HG03025 (cell line): ENCODE measurements at regions not wholly inside any gene's neighbourhood (a gene's known extent, or its start where the extent isn't known, plus 50 kb on each side); places are given as distances from the start of the nearest gene placed in this dataset.
"Not testable (repeated sequence)": the region's sequence is repeated elsewhere in the genome, so short reads cannot be mapped to it uniquely, and the experiment has no call there.

Experiments used
- ATAC-seq: cut with Tn5 transposase; IDR thresholded peaks from one replicate; pipeline ENCODE4 v1.9.1; 2021; ENCODE audit warnings: mild to moderate bottlenecking, moderate library complexity; ENCODE audit not compliant: unreplicated experiment, low FRiP score

DNA sequence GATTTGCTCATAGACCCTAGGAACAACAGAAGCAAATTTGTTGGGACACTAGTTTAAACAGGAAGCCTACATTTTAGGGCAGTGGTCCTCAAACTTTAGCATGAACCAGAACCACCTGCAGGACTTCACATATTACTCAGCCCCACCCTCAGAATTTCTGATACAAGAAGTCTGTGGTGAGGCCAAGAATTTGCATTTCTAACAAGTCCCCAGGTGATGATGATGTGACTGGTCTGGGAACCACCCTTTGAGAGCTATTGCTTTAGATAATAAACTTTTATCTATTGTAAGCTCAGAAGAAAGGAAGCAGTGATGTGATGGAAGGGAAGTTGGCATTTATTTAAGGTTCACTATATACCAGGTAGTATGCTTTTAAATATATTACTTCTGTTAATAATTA, 194.0 kb downstream of the FAM181B start:
- no peak for ATAC-seq

DNA sequence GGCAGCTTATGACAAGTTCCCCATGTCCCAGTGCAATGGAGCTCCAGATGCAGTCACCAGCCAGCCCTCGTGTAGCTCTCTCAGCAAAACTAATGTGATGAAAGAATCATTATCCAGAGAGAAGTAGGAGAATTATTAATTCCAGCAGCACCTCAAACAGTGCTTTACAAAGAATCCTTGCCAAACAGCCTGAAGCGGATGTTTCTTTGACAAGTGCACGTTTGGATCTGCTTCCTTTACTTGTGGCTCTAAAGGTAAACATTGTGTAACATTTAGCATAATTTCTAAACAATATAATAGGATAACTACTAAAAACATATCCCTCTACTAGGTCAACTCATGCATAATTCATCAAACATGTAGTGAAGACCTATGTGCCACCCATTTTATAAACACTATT, 197.0 kb downstream of the FAM181B start:
- no peak for ATAC-seq

DNA sequence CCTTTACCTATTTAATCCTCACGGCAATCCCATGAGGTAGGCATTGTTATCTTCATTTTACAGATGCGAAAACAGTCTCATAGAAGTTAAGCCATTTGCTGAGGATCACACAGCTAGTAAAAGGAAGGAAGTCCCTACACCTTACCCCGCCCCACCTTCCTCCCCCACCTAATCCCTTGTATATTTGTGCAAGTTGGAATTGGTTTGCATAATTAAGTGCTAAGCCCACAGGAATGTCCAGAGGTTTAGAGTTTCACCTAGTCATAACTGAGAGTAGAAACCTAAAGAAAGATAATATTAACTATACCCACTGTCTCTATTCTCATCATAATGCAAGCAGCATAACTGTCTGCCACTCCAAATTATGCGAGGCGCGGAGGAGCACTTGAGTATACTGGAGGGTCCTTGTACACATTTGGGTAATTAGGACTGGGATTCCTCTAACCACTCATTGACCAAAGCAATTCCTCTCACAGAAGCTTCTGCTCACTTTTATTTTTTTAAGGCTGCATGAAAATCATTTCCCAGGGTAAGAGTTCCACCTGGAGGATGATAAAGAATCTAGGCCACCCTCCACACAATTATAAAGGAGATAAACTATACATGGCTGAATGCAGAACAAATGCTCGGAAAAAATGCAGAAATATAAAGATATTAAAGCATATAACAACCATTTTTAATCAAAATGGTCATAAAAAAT, 199.9 kb downstream of the FAM181B start:
- no peak for ATAC-seq

DNA sequence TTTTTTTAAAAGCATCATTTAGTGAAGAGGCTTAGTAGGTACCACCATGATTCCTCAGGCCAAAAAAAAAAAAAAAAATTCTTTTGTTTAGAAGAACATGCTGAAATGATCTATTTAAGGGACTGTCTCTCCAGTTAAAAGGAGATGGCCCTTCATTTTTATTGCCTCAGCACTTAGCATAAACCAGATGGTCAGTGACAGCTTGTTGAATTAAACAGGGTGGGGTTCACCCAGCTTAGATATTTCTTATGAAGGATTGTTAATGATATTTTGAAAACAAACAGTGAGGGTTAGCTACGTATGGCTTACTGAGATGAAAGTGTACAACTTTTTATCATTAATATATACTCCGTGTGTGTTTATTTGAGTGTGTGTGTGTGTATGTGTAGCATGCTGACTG, 203.7 kb downstream of the FAM181B start:
- no peak for ATAC-seq

DNA sequence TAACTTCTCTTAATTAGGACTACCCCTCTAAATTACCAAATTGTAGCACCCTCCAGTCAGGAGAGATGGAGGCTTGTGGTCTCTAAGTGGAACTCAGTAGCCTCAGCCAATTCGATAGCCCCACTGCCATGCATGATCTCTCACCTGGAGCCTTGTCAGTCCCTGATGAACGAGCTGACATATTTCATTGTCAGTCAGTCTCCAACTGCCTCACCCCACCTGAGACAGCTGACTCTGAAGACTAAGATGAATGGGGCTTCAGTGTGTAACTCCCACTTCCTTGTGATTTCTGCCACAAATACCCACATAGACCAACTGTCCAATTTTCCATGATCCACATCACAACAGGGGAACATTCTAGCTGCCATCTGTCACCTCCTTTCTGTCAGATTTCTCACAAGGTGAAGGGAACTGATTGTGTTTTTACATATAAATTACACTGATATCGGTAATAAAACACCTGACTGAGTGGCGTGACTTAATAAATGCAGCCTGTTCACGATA, 206.5 kb downstream of the FAM181B start:
- no peak for ATAC-seq

DNA sequence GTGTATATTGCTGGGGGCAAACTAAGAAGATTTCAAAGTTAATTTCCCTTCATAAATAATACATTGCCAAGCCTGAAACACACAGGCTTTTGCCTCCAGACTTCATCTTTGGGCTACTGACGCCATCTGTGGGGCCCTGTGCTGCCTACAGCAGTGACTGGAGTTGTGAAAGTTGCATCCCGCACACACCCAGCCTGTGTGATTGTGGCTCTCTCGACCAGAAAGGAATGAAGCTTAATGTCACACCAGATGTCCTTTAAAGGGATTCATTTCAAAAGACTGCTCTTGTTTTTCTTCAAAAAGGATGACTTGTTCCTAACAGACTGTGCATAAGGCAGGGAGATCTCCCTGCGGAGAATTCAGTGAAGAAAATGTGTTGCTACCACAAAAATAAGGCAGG, 210.5 kb downstream of the FAM181B start:
- ATAC-seq: no peak

DNA sequence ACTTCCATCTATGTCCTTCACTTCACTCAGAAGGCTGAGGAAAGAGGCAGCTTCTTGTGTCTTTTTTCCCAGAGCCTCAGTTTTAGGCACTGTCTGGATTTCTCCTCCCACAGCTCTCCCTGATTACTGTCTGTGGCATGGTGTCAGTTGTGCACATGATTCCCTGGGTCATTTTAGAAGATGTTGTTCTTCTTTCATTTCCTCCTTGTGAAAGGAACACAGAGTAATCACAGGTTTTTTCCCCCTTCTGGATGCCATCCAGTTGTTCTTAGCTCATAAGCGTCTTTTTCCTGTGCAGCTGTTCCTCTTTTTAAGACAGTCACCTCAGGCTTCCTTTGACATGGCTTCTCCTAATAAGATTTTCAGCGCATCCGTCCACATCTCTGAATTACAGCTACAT, 212.2 kb downstream of the FAM181B start:
- ATAC-seq: no peak

DNA sequence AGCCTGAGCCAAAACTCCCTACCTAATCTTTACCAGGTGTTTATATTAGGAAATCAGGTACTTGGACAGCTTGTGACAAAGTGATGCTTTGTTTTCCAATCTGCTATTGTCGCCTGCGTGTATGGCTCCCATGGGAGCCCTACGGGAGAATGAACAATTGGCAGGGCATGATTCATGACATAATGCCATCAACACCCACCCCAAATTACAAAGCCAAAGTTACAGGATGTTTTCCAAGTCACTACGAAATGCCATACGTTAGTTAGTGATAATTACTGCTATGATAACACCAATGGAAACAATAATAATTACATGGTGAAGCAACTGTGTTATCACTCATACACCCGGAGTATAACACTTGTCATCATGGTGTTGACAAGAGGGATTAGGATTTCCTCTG, 226.4 kb downstream of the FAM181B start:
- no peak for ATAC-seq

DNA sequence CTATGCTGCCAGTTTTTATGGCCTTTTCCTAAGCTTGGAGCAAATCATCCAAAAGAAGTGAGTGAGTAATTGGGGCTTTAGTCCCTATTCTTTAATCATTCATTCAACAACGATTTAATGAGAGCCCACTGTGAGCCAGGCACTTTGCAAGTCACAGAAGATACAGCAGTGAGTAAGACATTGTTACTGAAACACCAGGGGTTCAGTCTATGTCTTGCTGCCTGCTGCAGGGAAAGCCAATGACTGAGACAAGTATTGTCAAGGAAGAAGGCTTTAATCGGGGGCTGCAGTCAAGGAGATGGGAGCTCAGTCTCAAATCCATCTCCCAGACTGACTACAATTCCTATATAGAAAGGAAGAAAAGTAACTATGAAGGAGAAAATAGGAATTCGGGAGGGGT, 228.3 kb downstream of the FAM181B start:
- ATAC-seq: no peak

DNA sequence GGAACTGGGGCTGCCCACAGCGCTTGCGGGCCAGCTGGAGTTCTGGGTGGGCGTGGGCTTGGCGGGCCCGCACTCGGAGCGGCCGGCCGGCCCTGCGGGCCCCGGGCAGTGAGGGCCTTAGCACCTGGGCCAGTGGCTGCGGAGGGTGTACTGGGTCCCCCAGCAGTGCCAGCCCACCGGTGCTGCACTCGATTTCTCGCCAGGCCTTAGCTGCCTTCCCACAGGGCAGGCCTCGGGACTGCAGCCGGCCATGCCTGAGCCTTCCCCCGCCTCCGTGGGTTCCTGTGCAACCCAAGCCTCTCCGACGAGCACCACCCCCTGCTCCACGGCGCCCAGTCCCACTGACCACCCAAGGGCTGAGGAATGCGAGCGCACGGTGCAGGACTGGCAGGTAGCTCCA, 232.5 kb downstream of the FAM181B start:
- ATAC-seq: not testable (repeated sequence)

DNA sequence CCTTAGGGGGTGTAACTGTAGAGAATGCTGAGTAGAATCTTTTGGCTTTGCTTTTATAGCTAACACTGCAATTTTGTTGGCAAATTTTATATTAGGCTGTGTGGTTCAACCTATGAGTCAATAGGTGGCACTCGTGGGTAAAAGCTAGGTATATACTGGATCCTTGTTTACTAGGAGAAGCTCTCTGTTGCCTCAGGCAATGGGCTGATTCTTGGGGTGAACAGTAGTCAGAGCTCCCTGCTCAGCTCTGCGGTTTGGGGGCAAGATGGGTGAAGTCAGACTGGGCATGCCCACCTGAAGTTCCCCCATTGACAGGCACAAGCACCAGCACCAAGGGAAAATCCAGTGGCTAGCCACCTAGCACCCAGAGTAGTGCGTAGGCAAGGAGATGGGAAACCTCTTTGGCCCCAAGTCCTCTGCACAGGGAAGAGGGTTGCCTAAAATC, 238.7 kb downstream of the FAM181B start:
- peak; percentile 59 for ATAC-seq

DNA sequence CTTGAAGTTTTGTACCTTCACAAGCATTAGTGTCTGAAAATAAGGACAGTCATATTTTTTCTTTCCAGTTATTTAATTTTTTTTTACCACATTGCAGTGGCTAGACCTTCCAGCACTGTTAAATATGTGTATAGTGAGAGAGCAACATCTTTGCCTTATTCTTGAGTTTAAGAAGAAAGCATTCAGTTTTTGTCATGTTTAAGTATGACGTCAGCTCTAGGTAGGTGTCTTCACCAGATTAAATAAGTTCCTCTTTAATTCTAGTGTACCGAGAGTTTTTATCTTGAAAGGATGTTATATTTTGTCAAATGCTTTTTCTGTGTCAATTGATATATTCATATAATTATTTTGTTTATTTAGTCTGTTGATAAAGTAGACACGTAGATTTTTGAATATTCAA, 258.8 kb downstream of the FAM181B start:
- no peak for ATAC-seq

DNA sequence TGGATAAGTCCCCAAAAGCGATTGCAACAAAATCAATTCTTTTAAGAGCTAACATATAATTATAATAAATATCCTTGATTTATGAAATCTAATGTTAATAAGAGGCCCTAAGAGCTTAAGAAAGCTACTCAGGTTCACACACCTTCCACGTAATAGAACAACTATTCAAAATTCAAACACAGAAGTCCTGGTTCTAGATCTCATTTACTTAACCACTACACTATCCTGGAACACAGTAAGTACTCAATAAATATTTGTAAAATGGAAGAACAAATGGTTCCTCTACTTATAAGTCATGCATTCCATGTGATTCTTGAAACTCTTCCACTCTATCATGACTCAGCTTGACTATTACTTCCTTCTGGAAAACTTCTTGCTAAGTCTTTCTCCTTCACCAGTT, 268.2 kb downstream of the FAM181B start:
- ATAC-seq: no peak

DNA sequence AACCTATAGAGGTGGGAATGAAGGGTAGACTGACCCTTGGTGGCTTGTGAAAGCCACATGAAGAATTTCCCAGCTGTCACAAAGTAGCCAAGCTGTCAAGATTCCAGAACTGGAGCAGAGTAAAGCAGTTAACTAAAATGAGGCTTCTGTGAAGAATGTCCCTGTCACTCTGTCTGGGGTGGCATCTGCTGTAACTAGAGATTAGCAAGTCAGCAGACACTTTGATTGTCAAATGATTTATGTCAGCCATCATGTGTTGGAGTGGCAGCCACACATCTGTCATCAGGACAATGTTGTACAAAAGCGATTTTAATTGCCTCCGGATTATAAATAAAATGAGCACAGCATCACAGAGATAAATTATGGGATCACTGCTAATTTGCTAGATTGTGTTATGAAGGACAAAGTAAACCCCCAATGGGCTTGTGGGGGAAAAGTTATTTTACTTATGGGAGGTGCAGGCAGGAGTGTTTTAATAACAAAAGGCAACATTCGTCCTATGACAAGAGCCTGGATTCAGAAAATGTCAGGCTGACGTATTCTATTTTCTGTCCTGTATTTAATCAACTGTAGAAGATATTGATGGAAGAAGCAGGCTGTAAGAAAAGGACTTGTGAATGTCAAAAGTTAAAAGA, 270.9 kb downstream of the FAM181B start:
- ATAC-seq: no peak

DNA sequence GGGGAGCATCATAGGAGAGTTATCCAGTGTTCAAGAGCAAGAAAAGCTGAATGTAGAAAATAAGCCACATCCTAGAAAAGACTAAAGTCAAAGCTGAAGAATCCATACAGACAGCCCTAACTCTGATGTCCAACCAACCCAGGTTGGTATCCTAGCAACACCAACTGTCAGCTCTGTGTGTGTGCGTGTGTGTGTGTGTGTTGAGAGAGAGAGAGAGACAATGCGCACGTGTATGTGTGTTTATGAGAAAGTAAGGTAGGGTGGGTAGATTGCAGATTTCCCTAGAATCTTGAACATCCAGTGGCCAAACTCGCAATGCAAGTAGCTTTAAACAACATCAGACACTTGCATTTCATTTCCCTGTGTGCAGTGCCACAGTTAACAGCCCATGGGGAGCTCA, 274.9 kb downstream of the FAM181B start:
- no peak for ATAC-seq

DNA sequence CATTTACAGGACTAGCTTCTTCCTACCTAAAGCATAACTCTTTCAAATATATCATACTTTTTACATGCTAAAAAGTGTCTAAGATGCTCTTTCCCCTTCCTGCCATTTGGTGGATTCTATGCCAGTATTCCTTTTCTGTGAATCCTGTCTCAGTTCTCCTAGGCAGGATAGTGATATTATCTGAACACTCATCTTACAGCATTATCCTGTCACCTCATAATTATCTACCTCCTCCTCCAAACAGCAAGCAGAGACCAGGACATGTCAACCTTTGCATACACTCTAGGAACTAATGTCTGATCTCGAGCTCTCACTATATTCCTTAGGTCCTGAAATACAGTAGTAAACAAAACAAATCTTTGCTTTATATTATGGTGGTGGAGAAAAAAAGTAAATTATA, 275.5 kb downstream of the FAM181B start:
- ATAC-seq: no peak

DNA sequence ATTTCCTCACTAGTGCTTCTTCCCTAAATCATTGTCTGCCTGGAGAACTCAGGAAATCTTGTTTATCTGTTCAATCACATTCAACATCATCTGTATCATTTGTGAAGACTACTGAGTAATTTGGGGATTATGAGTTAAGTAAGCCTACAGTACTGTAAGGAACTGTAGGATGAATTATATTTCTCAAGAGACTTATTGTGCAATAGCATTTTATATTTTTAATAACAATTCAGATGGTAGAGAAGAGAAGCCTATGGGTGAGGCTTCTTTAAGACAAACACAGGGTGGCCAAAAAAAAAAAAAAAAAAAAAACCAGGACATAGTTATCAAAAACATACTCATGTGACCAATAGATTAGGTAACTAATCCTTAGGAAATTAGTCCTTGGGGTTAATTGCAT, 282.7 kb downstream of the FAM181B start:
- no peak for ATAC-seq

DNA sequence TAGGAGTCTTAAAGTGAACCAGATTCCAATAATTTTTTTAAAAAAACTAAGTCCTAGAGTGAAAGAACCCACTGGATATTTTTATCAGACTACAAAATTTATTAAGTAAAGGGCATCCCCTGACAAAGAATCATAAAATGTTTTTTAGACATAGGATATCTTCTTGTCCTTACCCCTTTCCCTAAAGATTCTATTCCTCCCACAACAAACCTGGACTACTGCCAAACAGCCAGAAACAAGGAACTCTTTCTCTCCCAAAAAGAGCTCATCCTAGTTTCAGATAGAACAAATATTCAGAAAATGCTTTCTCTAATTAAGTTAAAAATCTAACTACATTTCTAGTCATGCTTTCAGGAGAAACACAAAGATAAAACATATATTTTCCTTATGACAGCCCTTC, 327.1 kb downstream of the FAM181B start:
- ATAC-seq: no peak

DNA sequence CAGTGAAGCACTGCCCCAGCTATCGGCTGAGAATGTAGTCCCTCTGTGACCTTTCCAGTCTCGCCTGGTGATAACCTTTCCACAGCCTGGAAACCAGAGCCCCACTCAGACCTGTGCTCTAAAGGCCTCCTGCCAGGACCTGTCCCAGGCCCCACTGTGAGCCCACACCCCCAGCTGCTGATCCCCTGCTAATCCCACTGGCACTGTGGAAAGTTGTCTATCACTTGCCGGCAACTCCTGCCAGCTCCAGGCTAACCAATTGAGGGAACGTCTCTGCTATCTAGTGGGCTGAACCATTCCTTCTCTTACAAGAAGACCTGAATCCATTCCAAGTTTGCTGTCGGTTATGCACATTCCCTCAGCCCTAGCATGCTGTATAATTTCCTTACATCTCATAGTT, 328.2 kb downstream of the FAM181B start:
- no peak for ATAC-seq

DNA sequence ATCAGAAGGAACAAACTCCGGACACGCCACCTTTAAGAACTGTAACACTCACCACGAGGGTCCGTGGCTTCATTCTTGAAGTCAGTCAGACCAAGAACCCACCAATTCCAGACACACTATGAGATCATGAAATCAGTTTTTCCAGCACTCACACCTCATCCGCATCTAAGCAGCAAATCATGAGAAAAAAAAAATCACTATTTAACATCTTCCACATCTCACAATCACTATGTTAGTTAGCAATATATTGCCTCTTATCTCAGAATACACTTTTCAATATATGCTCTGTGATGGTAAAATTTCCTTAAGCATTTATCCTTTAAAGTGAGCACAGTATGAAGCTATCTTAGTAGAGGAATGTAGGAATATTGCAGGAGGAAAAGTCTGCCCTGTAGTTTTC, 328.7 kb downstream of the FAM181B start:
- ATAC-seq: no peak

DNA sequence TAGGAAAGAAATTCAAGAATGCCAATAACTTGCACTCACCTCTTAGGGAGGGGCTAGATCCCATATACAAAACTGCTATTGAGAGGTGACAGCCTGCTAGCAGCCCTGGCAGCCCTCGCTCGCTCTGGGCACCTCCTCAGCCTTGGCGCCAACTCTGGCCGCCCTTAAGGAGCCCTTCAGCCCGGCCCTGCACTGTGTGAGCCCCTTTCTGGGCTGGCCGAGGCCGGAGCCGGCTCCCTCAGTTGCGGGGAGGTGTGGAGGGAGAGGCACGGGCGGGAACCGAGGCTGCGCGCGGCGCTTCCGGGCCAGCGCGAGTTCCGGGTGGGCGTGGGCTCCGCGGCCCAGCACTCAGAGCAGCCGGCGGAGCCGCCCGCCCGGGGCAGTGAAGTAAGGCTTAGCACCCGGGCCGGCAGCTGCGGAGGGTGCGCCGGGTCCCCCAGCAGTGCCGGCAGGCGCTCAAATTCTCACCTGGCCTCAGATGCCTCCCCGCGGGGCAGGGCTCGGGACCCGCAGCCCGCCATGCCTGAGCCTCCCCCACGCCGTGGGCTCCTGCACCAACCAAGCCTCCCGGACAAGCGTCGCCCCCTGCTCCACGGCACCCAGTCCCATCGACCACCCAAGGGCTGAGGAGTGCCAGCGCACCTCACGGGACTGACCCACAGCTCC, 329.9 kb downstream of the FAM181B start:
- no peak for ATAC-seq
